PC-9 (cell line): ENCODE measurements at regions not wholly inside any gene's neighbourhood (a gene's known extent, or its start where the extent isn't known, plus 50 kb on each side); places are given as distances from the start of the nearest gene placed in this dataset.

Experiments used
- BruUV-seq: library from RNA; stranded (reverse); fragments of 400-500 nt; replicated peaks from 2 replicates; lab custom pipeline; 2021; lab: Mats Ljungman, UMichigan
- CTCF ChIA-PET: fragments of 300-600 bp; sonication (Branson Sonifier 250); formaldehyde crosslinking; loops from one replicate; lab custom pipeline; 2022; ENCODE audit warnings: antibody characterized with exemption; lab: Charles Lee
- POLR2A ChIA-PET: fragments of 300-600 bp; sonication (Branson Sonifier 250); formaldehyde crosslinking; loops from one replicate; lab custom pipeline; 2022; ENCODE audit warnings: antibody characterized with exemption; ENCODE audit not compliant: unreplicated experiment; lab: Charles Lee
- DNase-seq, 2 experiments: peaks; one replicate each; pipeline versions ENCODE4 v3.0.0 to v3.0.0-alpha.2; 2015 to 2022; ENCODE audit warnings: mixed read lengths in 1 of 2
- H2AFZ ChIP-seq: fragments of 200-600 bp; sonication (generic); 2 replicates; pipeline ENCODE4 v1.8.1; 2017; ENCODE audit warnings: antibody characterized with exemption
- H3F3A ChIP-seq: fragments of 200-600 bp; sonication (generic); 2 replicates; pipeline ENCODE4 v1.8.1; 2017; ENCODE audit warnings: antibody characterized with exemption, mild to moderate bottlenecking, low read depth; ENCODE audit not compliant: insufficient read depth
- H3K27ac ChIP-seq: fragments of 200-600 bp; sonication (generic); 2 replicates; pipeline ENCODE4 v1.6.1; 2016; ENCODE audit warnings: mixed run types
- H3K27me3 ChIP-seq: fragments of 200-600 bp; sonication (generic); 2 replicates; pipeline ENCODE4 v1.6.1; 2016; ENCODE audit warnings: low read depth, mixed run types; ENCODE audit not compliant: insufficient read depth
- H3K36me3 ChIP-seq: fragments of 200-600 bp; sonication (generic); 2 replicates; pipeline ENCODE4 v1.6.1; 2016; ENCODE audit warnings: low read depth, mixed run types
- H3K4me1 ChIP-seq: fragments of 200-600 bp; sonication (generic); replicated peaks from 2 replicates; pipeline ENCODE4 v1.6.1; 2016; ENCODE audit warnings: mixed run types; ENCODE audit not compliant: insufficient read depth
- H3K4me2 ChIP-seq: fragments of 200-600 bp; sonication (generic); 2 replicates; pipeline ENCODE4 v1.6.1; 2017; ENCODE audit warnings: mixed run types
- H3K4me3 ChIP-seq: fragments of 200-600 bp; sonication (generic); 2 replicates; pipeline ENCODE4 v1.6.1; 2016; ENCODE audit warnings: mixed run types
- H3K79me2 ChIP-seq: fragments of 200-600 bp; sonication (generic); 2 replicates; pipeline ENCODE4 v1.6.1; 2017; ENCODE audit warnings: low read depth, mixed run types
- H3K9me2 ChIP-seq: fragments of 200-600 bp; sonication (generic); 2 replicates; pipeline ENCODE4 v1.8.1; 2017; ENCODE audit warnings: mild to moderate bottlenecking; ENCODE audit not compliant: insufficient read depth
- H3K9me3 ChIP-seq: fragments of 200-600 bp; sonication (generic); 2 replicates; pipeline ENCODE4 v1.8.1; 2016; ENCODE audit warnings: low read depth; ENCODE audit not compliant: insufficient read depth
- H4K20me1 ChIP-seq: fragments of 200-600 bp; sonication (generic); 2 replicates; pipeline ENCODE4 v1.8.1; 2017; ENCODE audit not compliant: insufficient read depth
- EZH2 ChIP-seq: fragments of 200-600 bp; sonication (generic); IDR thresholded peaks from 2 replicates; pipeline ENCODE4 v1.8.0; 2017; ENCODE audit warnings: antibody characterized with exemption, low read depth
- intact Hi-C: fragments of 100-400 bp; cut with micrococcal nuclease; formaldehyde crosslinking; loops from one replicate; pipeline ENCODE4 v1.10.0; 2022; ENCODE audit not compliant: unreplicated experiment
- TF ChIP-seq, protein P1 (sequence below): fragments of 200-600 bp; sonication (generic); conservative IDR thresholded peaks from 2 replicates; pipeline ENCODE4 v1.6.1; 2017; ENCODE audit warnings: mixed run types, antibody characterized with exemption, mild to moderate bottlenecking, moderate library complexity

- POLR2A ChIA-PET: no interaction called here
- BruUV-seq: no TSS peak
Measured at GRCh38 chr22:44609400-44609988, 92.5 kb upstream of the PRR5 start.

GRCh38 chr22:44608597-44609399 lies 93.2 kb upstream of the PRR5 start:
- no peak for DNase-seq
- H3K79me2 ChIP-seq: no peaks in the 10 kb centered on the region
- POLR2A ChIA-PET: no interaction called here
- no peaks in the 10 kb centered on the region; the same call in 1 of the 2 replicates for H3F3A ChIP-seq
- H3K9me2 ChIP-seq: no peaks in the 10 kb centered on the region
- H3K27ac ChIP-seq: no peak overlapping the region
- H3K4me3 ChIP-seq: no peak overlapping the region
- H3K4me1 ChIP-seq: no peaks in the 10 kb centered on the region
- intact Hi-C loops: no loop called here
- H3K36me3 ChIP-seq: no peaks in the 10 kb centered on the region
- H4K20me1 ChIP-seq: no peaks in the 10 kb centered on the region
- peaks cover 41% of the 10 kb centered on the region for H3K27me3 ChIP-seq
- peaks cover 17% of the 10 kb centered on the region for H3K9me3 ChIP-seq
- H3K4me2 ChIP-seq: no peak overlapping the region
- no TSS peak for BruUV-seq
- CTCF ChIA-PET: no interaction called here
- no peak overlapping the region for H2AFZ ChIP-seq
- no peak for TF ChIP-seq EZH2
- TF ChIP-seq, protein P1, sequence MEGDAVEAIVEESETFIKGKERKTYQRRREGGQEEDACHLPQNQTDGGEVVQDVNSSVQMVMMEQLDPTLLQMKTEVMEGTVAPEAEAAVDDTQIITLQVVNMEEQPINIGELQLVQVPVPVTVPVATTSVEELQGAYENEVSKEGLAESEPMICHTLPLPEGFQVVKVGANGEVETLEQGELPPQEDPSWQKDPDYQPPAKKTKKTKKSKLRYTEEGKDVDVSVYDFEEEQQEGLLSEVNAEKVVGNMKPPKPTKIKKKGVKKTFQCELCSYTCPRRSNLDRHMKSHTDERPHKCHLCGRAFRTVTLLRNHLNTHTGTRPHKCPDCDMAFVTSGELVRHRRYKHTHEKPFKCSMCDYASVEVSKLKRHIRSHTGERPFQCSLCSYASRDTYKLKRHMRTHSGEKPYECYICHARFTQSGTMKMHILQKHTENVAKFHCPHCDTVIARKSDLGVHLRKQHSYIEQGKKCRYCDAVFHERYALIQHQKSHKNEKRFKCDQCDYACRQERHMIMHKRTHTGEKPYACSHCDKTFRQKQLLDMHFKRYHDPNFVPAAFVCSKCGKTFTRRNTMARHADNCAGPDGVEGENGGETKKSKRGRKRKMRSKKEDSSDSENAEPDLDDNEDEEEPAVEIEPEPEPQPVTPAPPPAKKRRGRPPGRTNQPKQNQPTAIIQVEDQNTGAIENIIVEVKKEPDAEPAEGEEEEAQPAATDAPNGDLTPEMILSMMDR: no peak

More at GRCh38 chr22:44609400-44609988, 92.5 kb upstream of the PRR5 start:
- peaks cover 41% of the 10 kb centered on the region for H3K27me3 ChIP-seq
- H3K4me2 ChIP-seq: no peak overlapping the region
- no peaks in the 10 kb centered on the region; the same call in 1 of the 2 replicates for H3F3A ChIP-seq
- peaks cover 17% of the 10 kb centered on the region for H3K9me3 ChIP-seq
- H3K27ac ChIP-seq: no peak overlapping the region
- CTCF ChIA-PET: interaction anchor here (0.7 kb wide), 1 partner anchor 542 kb away, joined by 11 read pairs; no protein-coding TSS in a partner anchor
- no peak overlapping the region for H3K4me3 ChIP-seq
- peak in 1 of 2 experiments; percentile 29 for DNase-seq
- no peaks in the 10 kb centered on the region for H3K36me3 ChIP-seq
- H3K4me1 ChIP-seq: no peaks in the 10 kb centered on the region
- H4K20me1 ChIP-seq: no peaks in the 10 kb centered on the region
- TF ChIP-seq EZH2: no peak
- TF ChIP-seq, protein P1: no peak
- no peaks in the 10 kb centered on the region for H3K79me2 ChIP-seq
- intact Hi-C loops: no loop called here
- H3K9me2 ChIP-seq: no peaks in the 10 kb centered on the region
- H2AFZ ChIP-seq: no peak overlapping the region

GRCh38 chr22:44606126-44606525 lies 95.9 kb upstream of the PRR5 start:
- no peaks in the 10 kb centered on the region for H4K20me1 ChIP-seq
- ChIA-PET POLR2A (no interaction called here), CTCF (no interaction called here)
- no TSS peak for BruUV-seq
- no peaks in the 10 kb centered on the region; the same call in 1 of the 2 replicates for H3K9me3 ChIP-seq
- no peaks in the 10 kb centered on the region for H3K36me3 ChIP-seq
- no peak overlapping the region for H3K4me2 ChIP-seq
- DNase-seq: no peak
- H3K27ac ChIP-seq: no peak overlapping the region
- no peak overlapping the region for H3K4me3 ChIP-seq
- H2AFZ ChIP-seq: no peak overlapping the region
- H3F3A ChIP-seq: no peaks in the 10 kb centered on the region
- intact Hi-C loops: no loop called here
- H3K9me2 ChIP-seq: no peaks in the 10 kb centered on the region
- H3K4me1 ChIP-seq: no peaks in the 10 kb centered on the region
- H3K27me3 ChIP-seq: peaks cover 33% of the 10 kb centered on the region
- H3K79me2 ChIP-seq: no peaks in the 10 kb centered on the region
- TF ChIP-seq, protein P1: no peak
- TF ChIP-seq EZH2: no peak
